Amniotic stem cell (primary cell): ENCODE measurements at regions not wholly inside any gene's neighbourhood (a gene's known extent, or its start where the extent isn't known, plus 50 kb on each side); places are given as distances from the start of the nearest gene placed in this dataset.
"Not testable (repeated sequence)": the region's sequence is repeated elsewhere in the genome, so short reads cannot be mapped to it uniquely, and the experiment has no call there.

ENCODE experiments used
- DNase-seq: peaks from one replicate; lab custom pipeline; 2025; lab: John Stamatoyannopoulos, UW

DNA sequence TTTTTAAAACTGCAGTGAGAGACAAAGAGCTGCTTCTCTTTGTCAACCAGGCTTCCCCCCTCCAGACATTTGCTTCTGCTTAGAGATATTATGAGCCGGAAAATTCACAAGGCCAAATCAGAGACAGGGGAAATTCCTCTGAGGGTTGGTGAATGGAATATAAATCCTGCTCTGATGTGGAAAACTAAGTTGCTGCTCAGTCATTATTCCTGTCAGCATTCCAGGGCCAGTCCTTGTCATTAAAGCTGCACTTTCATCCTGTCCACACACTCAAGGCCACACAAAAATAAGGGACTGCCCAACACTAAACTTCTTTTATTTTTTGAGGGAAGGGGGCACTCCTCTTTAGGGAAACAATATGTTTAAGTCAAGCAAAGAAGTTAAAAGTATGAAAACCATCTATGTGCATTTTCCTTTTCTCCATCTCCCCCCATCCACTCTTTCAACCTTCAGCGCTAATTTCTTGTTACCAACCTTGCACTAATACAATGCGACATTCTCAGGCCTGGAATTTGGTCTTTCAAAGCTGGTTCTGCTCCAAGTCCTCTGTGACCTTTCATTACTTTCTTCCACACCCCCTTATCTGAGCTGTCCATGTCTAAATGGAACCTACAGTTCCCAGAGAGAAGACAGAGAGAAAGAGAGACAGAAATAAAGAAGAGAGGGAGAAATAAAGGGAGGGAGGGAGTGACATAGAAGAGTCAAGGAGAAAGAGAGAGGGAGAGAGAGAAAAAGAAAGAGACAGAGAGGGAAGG, 118.9 kb upstream of the S1PR3 start:
- no peak for DNase-seq

GRCh38 chr9:88873635-88874034, 117.6 kb upstream of the S1PR3 start:
- no peak for DNase-seq

- no peak for DNase-seq
Measured at GRCh38 chr9:88874391-88874790, 116.9 kb upstream of the S1PR3 start.

- no peak for DNase-seq
Measured at GRCh38 chr9:88875400-88876120, 115.7 kb upstream of the S1PR3 start.

DNA sequence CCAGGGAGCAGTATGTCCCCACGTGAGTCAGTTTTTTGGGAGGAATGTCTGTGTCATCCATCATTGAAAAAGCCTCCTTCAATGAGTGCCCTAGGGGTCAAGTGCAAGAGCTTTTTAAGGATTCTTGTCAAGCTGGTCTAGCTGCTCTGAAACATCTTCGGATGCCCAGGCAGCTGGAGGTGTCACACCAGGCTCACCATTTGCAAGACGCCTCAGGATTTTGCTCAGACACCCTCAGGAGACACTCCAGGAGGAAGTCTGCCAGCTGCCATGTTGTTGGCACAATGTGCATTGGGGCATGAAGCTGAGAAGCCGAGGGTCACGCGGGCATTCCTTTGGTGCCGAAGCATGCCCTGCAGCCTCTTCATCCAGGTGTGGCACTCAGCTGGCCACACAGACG, 111.1 kb upstream of the S1PR3 start:
- no peak for DNase-seq

- not testable (repeated sequence) for DNase-seq
Measured at GRCh38 chr9:88884291-88884690, 107.0 kb upstream of the S1PR3 start.

DNA sequence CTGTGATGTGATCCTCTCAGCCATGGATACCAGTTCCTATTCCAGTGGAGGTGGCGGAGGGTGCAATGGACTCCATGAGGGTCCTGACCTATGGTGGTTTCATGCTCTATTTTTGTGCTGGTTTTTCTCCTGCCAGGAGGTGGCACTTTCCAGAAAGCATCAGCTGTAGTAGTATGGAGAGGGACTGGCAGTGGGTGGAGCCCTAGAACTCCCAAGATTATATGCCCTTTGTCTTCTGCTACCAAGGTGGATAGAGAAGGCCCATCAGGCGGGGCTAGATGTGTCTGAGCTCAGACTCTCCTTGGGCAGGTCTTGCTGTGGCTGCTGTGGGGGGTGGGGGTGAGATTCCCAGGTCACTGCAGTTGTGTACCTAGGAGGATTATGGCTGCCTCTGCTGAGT, 104.5 kb upstream of the S1PR3 start:
- DNase-seq: not testable (repeated sequence)

DNA sequence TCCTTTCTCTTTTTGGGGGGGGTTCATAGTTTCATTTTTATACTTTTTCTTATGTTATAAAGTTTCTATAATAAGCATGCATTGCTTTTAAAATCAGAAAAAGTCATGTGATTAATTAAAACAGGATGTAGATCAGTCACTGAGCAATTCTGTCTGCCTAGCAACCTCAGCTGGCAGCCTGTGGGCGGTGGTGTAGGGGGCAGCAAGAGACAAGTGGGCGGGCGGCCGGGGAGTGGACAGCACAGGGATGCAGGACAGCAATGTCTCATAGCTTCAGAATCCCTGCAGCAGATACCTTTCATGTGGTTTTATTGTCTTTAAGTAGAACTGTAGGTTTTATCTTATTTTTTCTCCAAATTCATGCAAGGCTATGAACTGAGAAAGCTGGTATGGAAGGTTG, 101.9 kb upstream of the S1PR3 start:
- DNase-seq: no peak

- no peak for DNase-seq
Measured at GRCh38 chr9:88890546-88890945, 100.7 kb upstream of the S1PR3 start.

- DNase-seq: no peak
Measured at GRCh38 chr9:88891040-88891439, 100.2 kb upstream of the S1PR3 start.

DNA sequence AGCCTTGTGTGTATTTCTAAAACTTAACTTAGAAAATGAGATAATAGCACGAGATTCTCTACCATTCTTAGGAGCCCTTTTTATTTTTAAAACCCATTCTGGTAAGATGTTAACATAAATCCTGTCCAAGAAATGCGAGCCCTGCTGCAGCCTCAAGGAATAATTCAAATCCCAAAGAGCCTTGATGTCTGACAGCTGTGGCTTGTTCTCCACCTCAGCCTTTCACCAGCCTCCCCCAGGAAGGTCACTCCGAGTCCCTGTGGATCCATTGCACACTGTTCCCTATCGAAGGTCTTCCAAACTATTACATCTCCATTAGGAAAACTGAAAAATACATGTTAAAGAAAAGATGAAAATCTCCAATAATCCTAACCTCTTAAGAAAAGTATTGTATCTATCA, 98.5 kb upstream of the S1PR3 start:
- no peak for DNase-seq

DNA sequence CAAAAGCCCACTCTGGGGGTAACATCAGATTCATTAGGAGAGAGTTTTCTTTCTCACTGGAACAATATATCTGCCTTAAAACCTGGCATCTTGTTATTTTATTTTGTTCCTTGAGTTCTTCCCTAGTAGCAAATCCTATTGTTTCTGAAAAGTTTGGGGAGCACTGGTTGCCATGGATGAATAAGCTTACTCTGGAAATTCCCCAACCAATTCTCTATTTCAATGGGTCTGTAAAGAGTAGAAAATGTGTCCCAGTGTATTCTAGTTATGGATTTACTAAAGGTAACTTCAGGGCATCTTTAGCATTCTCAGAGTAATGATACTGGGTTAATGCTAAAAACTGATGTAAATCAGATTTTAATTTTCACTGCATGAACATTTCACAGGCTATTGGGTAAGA, 94.2 kb upstream of the S1PR3 start:
- DNase-seq: no peak

GRCh38 chr9:88898039-88898720, 93.1 kb upstream of the S1PR3 start:
- DNase-seq: no peak

DNA sequence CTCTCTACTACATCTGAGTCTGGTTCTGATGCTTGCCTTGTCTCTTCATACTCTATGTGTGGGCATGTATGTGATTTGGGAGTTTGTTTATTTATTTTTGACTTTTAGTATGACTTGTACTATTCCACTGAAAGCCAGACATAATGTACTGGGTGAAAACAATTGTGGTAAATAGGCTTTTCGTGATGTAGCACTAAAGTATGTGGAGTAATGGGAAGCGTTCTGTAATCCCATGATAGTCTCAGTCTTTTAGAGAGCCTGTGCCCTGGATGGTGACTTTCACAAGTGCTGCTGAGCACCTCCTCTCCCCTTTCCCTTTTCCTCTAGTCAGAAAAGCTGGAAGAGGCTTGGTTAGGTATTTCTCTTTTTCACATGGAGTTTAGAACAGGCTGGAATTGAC, 85.8 kb upstream of the S1PR3 start:
- no peak for DNase-seq

GRCh38 chr9:88915916-88916315, 75.4 kb upstream of the S1PR3 start:
- DNase-seq: no peak

GRCh38 chr9:88916894-88917293, 74.4 kb upstream of the S1PR3 start:
- DNase-seq: no peak

- DNase-seq: no peak
Measured at GRCh38 chr9:88917375-88917774, 73.9 kb upstream of the S1PR3 start.

DNA sequence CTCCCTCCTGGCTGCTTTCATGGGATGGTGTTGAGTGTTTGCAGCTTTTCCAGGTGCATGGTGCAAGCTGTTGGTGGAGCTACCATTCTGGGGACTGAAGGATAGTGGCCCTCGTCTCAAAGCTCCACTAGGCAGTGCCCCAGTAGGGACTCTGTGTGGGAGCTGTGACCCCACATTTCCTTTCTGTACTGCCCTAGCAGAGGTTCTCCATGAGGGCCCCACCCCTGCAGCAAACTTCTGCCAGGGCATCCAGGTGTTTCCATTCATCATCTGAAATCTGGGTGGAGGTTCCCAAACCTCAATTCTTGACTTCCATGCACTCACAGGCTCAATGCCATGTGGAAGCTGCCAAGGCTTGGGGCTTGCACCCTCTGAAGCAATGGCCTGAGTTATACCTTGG, 72.7 kb upstream of the S1PR3 start:
- not testable (repeated sequence) for DNase-seq

GRCh38 chr9:88920645-88921044, 70.6 kb upstream of the S1PR3 start:
- no peak for DNase-seq

- DNase-seq: no peak
Measured at GRCh38 chr9:88922091-88922490, 69.2 kb upstream of the S1PR3 start.

DNA sequence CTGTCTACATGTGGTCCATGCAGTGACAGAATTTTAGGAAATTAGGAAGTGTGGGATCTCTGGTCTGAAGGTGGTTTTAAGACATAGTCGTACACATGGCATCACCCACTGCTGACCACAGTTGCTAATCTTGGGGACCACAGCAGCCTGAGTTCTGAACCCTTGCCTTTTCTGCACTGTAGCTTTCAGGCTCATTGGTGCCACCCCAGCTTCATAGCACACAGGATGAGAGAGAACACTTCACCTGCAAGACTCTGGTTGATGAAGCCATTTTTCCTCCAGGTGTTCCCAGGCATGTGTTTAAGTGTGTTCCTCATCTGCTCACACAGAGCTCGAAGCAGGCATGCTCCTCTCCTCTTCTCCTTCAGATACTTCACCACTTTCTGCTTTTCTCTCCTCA, 68.2 kb upstream of the S1PR3 start:
- no peak for DNase-seq

DNA sequence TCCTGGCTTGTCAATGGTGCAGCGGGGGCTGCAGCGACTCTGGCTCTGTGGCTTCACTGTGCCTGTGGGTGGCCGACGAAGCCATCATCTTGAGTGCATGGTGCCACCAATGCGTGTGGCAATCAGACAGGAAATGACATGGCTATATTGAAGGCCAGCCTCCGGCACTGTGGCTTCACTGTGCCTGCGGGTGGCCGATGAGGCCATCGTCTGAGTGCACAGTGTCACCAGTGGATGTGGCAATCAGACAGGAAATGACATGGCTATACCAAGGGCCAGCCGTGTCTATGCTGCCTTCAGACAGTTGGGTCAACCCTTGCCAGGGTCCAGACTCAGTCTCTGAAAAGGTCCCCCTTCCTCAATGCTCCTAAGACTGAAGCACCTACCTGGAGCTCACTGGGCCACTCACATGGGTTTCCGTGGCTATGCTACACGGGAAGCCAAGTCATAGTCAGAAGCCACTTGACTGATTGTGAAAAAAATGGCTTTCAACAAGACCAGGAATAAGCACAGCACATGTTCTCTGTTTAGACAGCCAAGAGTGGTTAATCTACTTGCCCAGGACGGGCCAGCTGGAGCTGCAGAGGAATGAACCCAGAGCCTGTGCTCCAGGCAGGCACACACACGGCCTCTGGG, 67.5 kb upstream of the S1PR3 start:
- DNase-seq: no peak

GRCh38 chr9:88925481-88925880, 65.8 kb upstream of the S1PR3 start:
- DNase-seq: no peak
